H7 (cell line): ENCODE measurements at regions not wholly inside any gene's neighbourhood (a gene's known extent, or its start where the extent isn't known, plus 50 kb on each side); places are given as distances from the start of the nearest gene placed in this dataset.
A peak's percentile ranks its signal among the peaks of the same experiment; 100 is the strongest.

ENCODE experiments used
- DNase-seq: peaks from one replicate; pipeline ENCODE4 v3.0.0; 2012
- H3K27me3 ChIP-seq: 2 replicates; pipeline ENCODE4 v1.6.0; 2011; ENCODE audit warnings: mild to moderate bottlenecking, low read length; ENCODE audit not compliant: control insufficient read depth, insufficient read depth
- H3K36me3 ChIP-seq: replicated peaks from 2 replicates; pipeline ENCODE4 v1.5.1; 2011; ENCODE audit warnings: low read length; ENCODE audit not compliant: control insufficient read depth, insufficient read depth
- H3K4me3 ChIP-seq: 2 replicates; pipeline ENCODE4 v1.5.1; 2011; ENCODE audit warnings: low read depth, mild to moderate bottlenecking, control low read depth, low read length, moderate library complexity; ENCODE audit not compliant: insufficient read depth

DNA sequence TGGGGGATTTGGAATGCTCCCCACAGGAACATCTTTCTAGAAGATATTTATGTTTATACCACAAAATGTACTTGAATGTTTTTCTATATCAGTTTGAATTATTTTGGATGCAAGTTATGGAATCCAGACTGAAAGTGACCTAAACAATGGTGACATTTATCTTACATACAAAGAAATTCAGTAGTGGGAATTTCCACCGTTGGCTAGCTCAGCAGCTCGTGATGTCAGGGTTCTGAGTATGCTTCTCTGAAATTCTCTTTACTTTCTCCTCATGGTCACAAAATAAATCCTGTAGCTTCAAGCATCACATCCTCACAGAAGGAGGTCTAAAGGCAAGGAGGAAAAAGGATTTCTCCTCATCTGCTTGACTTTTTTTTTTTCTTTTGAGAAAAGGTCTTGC lies 105.3 kb downstream of the AKAIN1 start:
- no peaks in the 10 kb centered on the region for H3K36me3 ChIP-seq
- no peak overlapping the region for H3K4me3 ChIP-seq
- DNase-seq, result no peak
- H3K27me3 ChIP-seq, result no peaks in the 10 kb centered on the region

- Histone ChIP-seq H3K36me3 (no peaks in the 10 kb centered on the region), H3K27me3 (no peaks in the 10 kb centered on the region), H3K4me3 (no peak overlapping the region)
- no peak for DNase-seq
Observed at GRCh38 chr18:5075297-5075696, 121.8 kb downstream of the AKAIN1 start.

DNA sequence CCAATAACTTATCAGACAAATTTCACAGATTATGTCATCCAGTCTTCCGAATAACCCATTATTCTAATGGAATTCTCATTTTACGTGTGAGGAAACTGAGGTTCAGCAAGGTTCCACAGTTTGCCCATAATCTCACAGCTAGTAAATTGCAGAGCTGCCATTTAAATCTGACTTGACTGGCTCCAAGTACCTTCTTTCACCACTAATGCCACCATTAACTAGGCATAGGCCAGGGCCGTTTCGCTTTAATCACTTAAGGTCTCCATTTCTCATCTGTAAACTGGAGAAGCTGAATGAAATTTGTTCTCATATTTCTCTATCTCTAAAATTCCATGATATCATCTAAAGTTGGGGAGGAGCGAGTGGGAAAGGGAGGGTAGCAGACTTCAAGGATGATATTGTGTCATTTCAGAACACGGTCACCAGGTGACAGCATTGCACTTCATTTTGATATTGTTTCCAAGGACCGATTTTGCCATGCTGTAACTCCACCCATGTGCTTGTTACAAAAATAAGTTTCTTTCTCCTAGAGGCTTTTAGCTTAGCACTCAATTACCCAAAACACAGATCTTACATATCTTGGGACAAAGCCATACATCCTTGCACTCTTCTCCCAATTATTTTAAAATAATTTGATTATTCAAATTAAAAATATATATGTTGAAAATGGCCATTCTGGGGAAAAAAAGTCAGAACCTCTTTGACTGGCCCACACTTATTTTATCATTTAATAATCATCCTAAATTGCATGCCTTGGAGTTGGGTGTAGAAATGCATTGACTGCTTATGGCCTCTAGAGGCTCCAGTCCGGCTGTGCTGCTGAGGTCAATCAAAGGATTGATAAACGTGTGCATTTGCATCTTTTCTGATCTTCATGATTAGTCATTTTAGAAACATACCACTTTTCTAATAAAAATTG lies 123.8 kb downstream of the AKAIN1 start:
- DNase-seq, result peak; percentile 54
- H3K27me3 ChIP-seq, result no peaks in the 10 kb centered on the region
- H3K36me3 ChIP-seq, result no peaks in the 10 kb centered on the region
- no peak overlapping the region for H3K4me3 ChIP-seq

- no peak for DNase-seq
- Histone ChIP-seq H3K4me3 (no peak overlapping the region), H3K36me3 (no peaks in the 10 kb centered on the region), H3K27me3 (no peaks in the 10 kb centered on the region)
Observed at GRCh38 chr18:5068851-5069250, 128.2 kb downstream of the AKAIN1 start.

- H3K27me3 ChIP-seq, result no peaks in the 10 kb centered on the region
- H3K4me3 ChIP-seq, result no peak overlapping the region
- no peaks in the 10 kb centered on the region for H3K36me3 ChIP-seq
- DNase-seq, result peak; percentile 28
Observed at GRCh38 chr18:5066380-5066977, 130.6 kb downstream of the AKAIN1 start.

DNA sequence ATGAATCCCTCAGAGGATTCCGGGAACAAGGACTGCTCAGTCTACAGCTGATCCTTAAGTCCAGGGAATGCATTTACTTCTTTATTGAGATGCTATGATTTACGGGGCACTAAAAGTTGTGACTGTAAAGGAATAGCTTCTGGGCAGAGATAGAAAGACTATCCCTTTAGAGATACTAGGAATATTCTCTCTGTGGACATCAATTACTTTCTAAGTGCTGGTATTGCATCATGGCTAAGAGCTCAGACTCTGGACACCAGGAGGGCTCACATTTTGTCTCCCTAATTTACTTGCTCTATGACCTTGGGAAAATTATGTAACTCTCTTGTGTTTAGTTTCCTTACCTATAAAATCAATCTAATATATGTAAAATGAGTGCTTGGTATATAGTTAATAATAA lies 131.4 kb downstream of the AKAIN1 start:
- no peak overlapping the region for H3K4me3 ChIP-seq
- no peaks in the 10 kb centered on the region for H3K27me3 ChIP-seq
- DNase-seq, result no peak
- H3K36me3 ChIP-seq, result no peaks in the 10 kb centered on the region

GRCh38 chr18:5064841-5065370 lies 132.2 kb downstream of the AKAIN1 start:
- Histone ChIP-seq H3K36me3 (no peaks in the 10 kb centered on the region), H3K27me3 (no peaks in the 10 kb centered on the region), H3K4me3 (no peak overlapping the region)
- no peak for DNase-seq

GRCh38 chr18:5061785-5062184 lies 135.3 kb downstream of the AKAIN1 start:
- Histone ChIP-seq H3K4me3 (no peak overlapping the region), H3K36me3 (no peaks in the 10 kb centered on the region), H3K27me3 (no peaks in the 10 kb centered on the region)
- no peak for DNase-seq

- Histone ChIP-seq H3K27me3 (no peaks in the 10 kb centered on the region), H3K4me3 (no peak overlapping the region), H3K36me3 (no peaks in the 10 kb centered on the region)
- no peak for DNase-seq
Observed at GRCh38 chr18:5060543-5060942, 136.5 kb downstream of the AKAIN1 start.

DNA sequence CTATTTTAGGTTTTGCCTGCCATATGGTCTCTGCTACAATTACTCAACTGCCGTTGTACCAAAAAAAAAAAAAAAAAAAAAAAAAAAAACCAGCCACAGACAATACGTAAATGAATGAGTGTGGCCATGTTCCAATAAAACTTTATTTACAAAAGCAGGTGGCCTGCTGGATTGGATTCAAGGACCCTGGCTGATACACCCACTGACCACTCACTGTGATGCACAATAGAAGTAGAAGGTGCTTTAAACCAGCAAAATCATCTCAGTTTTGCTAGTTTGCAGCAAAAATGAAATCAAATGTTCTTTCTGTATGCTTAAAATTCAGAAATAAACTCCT lies 137.4 kb downstream of the AKAIN1 start:
- DNase-seq, result no peak
- Histone ChIP-seq H3K27me3 (no peaks in the 10 kb centered on the region), H3K36me3 (no peaks in the 10 kb centered on the region), H3K4me3 (no peak overlapping the region)

GRCh38 chr18:5058768-5059695 lies 138.0 kb downstream of the AKAIN1 start:
- H3K27me3 ChIP-seq, result no peaks in the 10 kb centered on the region
- no peaks in the 10 kb centered on the region for H3K36me3 ChIP-seq
- no peak for DNase-seq
- H3K4me3 ChIP-seq, result no peak overlapping the region

GRCh38 chr18:5057386-5058348 lies 139.4 kb downstream of the AKAIN1 start:
- Histone ChIP-seq H3K27me3 (no peaks in the 10 kb centered on the region), H3K36me3 (no peaks in the 10 kb centered on the region), H3K4me3 (no peak overlapping the region)
- peak; percentile 57 for DNase-seq

DNA sequence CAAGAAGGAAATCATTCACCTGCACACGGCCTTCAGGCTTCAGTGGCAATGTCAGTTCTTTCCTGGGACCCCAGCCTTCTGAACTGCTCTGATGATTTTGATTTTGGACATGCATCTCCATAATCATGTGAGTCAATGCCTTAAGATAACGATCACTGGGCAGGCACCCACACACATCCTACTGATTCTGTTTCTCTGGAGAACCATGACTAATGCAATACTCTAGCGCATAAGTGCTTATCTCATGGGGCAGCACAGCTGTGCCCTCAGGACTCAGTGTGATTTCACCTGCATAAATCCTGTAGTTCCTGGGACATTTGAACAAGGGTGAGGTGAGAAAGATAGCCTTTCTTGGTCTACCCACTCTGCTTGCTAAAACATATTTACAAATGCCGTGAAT lies 144.6 kb downstream of the AKAIN1 start:
- Histone ChIP-seq H3K36me3 (no peaks in the 10 kb centered on the region), H3K4me3 (no peak overlapping the region), H3K27me3 (no peaks in the 10 kb centered on the region)
- no peak for DNase-seq

GRCh38 chr18:5051207-5051606 lies 145.8 kb downstream of the AKAIN1 start:
- no peaks in the 10 kb centered on the region for H3K36me3 ChIP-seq
- no peak for DNase-seq
- no peaks in the 10 kb centered on the region for H3K27me3 ChIP-seq
- H3K4me3 ChIP-seq, result no peak overlapping the region
